NB4 (cell line): ENCODE measurements at regions not wholly inside any gene's neighbourhood (a gene's known extent, or its start where the extent isn't known, plus 50 kb on each side); places are given as distances from the start of the nearest gene placed in this dataset.

Experiments used
- CTCF ChIP-seq: IDR thresholded peaks from one replicate; pipeline ENCODE4 v1.5.1; 2012; ENCODE audit warnings: low read depth, low read length
- MAX ChIP-seq: IDR thresholded peaks from 2 replicates; pipeline ENCODE4 v1.6.1; 2011; ENCODE audit warnings: low read depth, low read length
- MYC ChIP-seq: IDR thresholded peaks from 2 replicates; pipeline ENCODE4 v1.6.1; 2011; ENCODE audit warnings: low read depth, low read length

DNA sequence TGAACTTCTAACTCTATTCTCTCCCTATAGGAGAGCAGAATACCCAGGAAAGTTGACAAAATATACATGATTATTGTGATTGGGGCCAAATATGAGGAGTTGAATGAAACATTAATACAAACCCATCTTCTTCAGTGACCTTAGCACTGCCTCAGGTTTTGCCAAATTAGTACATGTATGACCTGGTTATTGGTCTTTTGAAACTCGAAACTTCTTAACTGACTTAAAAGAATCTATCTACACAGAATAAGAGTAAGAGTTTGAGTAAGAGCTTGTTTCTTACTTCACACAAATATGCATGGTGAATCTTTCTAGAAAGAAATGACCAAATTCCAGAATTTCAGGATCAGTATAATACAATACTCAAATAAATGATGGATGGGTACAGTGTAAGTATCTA lies 213.0 kb upstream of the GK2 start:
- TF ChIP-seq CTCF (no peak), MYC (no peak), MAX (no peak)
